LNCaP clone FGC (cell line): ENCODE measurements at regions not wholly inside any gene's neighbourhood (a gene's known extent, or its start where the extent isn't known, plus 50 kb on each side); places are given as distances from the start of the nearest gene placed in this dataset.

Experiments
- DNase-seq: peaks from one replicate; pipeline ENCODE4 v3.0.0-alpha.2; 2011; ENCODE audit warnings: low read depth
- H3K4me3 ChIP-seq: 2 replicates; pipeline ENCODE4 v1.5.1; 2011; ENCODE audit warnings: mild to moderate bottlenecking, low read depth, low read length, control low read depth
- CTCF ChIP-seq: IDR thresholded peaks from 2 replicates; pipeline ENCODE4 v1.5.1; 2012; ENCODE audit warnings: mild to moderate bottlenecking; ENCODE audit not compliant: control insufficient read depth, insufficient read depth; ENCODE audit errors: extremely low read depth

GRCh38 chr7:153021542-153021941, 262.0 kb downstream of the ACTR3B start:
- TF ChIP-seq CTCF: no peak
- no peak for DNase-seq
- no peak overlapping the region for H3K4me3 ChIP-seq

GRCh38 chr7:153022475-153023193, 263.1 kb downstream of the ACTR3B start:
- TF ChIP-seq CTCF: no peak
- H3K4me3 ChIP-seq: no peak overlapping the region
- DNase-seq: no peak

- no peak overlapping the region for H3K4me3 ChIP-seq
Observed at GRCh38 chr7:153023194-153023592, 263.6 kb downstream of the ACTR3B start.

DNA sequence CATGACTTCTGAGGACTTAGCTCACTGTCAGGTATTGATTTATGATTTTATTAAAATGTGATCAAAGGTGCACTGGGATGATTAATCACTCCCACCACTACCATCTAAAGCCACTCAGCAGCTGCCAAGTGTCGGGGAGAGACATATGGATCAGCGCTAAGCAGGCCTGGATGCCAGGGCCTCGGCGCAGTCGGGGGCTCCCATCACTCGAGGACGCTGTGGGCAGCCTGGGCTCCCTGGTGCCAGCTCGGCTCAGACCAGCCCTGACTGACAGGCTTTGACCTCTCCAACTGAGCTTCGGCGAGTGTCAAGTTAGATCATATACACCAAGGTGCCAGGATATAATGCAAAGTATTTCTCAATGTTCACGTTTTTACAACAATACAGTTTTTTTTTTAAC, 267.7 kb downstream of the ACTR3B start:
- no peak overlapping the region for H3K4me3 ChIP-seq
- TF ChIP-seq CTCF: no peak
- no peak for DNase-seq

More at GRCh38 chr7:153023194-153023592, 263.6 kb downstream of the ACTR3B start:
- no peak for DNase-seq
- TF ChIP-seq CTCF: no peak

- no peak overlapping the region for H3K4me3 ChIP-seq
- DNase-seq: no peak
- TF ChIP-seq CTCF: no peak
Observed at GRCh38 chr7:153027904-153028303, 268.4 kb downstream of the ACTR3B start.

DNA sequence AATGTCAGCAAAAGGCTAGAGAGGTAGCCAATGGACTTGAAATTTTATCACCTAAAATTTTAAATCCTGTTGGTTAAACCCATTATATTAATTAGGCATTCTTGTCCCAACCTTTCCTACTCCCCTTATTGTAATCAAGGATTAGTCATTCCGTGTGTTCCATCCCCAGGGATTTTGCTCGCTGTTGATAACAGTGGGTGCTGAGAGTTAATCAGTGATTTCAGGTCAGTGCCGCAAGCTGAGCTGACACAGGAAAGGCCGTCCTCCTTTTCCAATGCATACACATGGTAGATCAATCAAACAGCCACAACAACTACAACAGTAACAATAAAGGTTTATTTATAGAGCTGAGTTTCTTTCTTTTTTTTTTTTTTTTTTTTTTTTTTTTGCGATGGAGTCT, 271.4 kb downstream of the ACTR3B start:
- DNase-seq: no peak

More for the DNA sequence above, 271.4 kb downstream of the ACTR3B start:
- no peak for TF ChIP-seq CTCF
- H3K4me3 ChIP-seq: no peak overlapping the region
